ENCODE measurements at regions not wholly inside any gene's neighbourhood (a gene's known extent, or its start where the extent isn't known, plus 50 kb on each side); places are given as distances from the start of the nearest gene placed in this dataset.

DNA sequence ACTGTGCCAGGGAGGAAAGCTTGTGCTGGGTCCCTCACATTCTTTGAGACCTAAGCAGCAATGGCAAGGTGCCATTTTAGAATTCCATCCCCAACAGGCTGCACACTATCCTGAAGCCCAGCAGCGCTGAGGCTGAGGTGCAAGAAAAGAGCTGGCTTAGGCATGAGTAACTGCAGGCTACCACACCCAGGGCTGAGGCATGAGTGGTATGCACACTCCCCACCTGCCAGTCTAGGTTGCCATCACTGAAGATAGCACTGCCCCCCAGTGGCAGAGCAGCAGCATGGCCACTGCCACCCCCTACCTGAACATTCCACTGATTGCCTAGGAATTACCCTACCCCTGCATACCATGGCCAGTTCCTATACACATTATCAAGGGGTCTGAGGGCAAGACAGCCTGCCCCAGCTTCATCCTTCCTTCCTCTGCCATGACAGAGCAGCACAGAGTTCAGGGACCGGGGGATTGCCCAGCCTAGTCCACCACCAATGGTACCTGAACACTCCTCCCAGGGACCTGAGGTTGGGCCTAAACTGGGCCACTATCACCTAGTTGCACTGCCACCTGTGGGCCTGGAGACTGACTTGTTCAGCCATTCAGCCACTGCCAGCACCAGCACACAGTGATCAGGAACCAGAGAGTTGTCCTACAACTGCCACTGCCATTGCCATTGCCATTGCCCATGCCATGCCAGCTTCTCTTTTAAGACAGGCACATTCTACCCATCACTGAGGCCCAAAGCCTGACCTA lies 129.8 kb downstream of the SATB1 start:
- DNase-seq, result no peak

DNA sequence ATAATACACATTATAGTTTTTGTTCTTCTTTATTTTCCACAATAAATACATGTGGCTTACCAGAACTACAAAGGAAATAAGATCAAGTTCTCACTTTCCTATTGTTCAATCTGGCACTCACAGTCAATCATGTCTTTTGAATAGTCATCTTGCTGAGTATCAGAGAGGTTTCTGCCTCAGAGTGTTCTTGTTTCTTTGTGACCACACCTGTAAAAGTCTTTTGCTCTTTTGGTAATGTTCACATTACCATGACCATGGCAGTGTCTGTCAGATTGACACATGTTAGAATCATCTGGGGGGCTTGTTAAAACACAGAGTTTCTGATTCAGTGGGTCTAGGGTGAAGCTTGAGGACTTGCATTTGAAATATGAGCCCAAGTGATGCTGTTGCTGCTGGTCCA lies 135.0 kb downstream of the SATB1 start:
- no peak for DNase-seq

DNA sequence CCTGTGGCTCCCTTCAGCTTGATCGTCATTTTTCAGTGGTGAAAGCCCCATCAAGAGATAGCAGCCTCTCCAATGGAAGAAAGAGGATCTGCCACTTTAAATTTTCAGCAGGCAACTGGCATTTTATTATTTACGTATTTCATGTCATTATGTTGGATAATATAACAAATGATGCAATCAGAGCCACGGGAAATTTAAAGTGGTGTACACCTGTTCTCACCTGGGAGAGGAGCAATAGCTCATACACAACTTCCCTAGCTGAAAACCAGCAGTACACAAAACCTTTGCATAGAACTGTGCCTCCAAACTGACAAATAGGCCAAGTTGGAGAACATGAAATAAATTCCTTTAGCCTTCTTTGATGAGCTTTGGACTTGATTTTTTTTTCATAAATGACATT lies 136.9 kb downstream of the SATB1 start:
- DNase-seq, result no peak

DNA sequence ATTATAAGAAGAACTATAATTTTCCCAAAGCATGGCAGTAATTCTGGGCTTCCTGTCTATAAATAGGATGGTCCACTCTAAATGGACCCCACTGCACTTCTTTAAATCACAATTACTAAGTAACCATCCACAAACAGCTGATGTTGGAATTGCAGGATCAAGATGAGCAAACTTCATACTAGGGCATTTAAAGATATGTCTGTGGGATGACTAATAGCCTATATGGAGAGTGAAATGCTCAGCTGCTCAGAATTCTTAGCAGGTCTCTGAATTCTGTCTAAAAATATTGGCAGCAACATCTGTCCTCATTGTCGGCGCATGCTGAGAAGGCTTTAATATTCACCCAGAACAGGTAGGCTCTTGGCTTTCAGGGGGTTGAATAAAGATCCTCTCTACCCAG lies 140.4 kb downstream of the SATB1 start:
- no peak for DNase-seq

DNA sequence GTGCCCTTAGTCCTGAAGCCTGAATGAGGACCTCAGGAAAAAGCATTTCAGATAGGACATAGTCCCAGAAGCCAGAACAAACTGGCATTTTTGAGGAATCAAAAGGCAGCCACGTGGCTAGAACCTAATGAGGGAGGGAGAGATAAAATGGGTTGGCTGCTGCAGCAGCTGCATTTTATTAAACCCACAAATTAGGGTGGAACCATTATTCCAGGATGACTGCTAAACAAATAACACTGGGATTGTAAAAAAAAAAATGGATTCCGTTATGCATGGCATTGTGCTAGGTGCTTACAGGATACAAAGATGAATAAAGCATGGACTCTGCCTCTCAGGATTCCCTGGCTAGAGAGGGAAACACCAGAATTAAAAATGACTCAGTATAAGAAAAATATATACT lies 141.5 kb downstream of the SATB1 start:
- DNase-seq, result no peak

DNA sequence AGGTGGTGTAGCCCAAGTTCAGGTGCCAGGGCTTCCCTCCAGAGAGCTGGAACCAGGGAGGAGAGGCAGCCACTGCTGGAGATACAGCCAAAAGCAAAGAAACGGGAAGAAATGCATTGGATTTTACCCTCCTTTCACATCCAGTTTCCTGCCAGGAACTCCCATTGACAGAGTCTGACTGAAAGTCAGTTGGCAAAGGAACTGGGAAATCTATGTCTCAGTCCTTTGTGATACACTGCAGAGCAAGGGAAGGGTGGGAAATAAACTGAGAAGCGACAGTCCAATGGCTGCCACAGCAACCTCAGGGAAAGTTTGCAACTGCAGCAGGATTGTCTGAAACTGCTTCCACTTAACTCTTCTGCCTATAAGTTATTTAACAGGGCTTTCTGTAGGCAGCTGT lies 142.6 kb downstream of the SATB1 start:
- DNase-seq, result no peak

DNA sequence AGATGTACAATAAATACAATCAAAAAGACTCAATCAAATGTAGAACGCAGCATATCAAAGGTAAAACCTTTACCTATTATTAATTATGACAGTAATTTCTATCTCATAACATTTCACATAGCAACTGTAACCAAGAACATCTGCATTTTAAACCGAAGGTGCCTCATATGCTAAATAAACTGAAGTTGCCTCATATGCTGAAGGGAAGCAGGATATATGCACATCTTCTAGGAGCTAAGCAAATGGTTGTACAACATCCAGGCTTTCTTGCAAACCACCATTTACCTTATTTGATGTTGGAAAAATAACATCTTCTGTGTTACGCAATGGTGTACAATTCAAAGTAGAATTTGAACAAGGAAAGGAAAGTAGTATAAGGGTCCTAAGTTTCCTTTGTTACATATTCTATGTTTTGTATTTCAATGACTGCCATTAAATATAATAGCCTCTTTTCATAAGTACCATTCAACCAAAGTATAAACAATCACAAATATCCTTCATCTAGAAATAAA lies 145.9 kb downstream of the SATB1 start:
- no peak for DNase-seq

DNA sequence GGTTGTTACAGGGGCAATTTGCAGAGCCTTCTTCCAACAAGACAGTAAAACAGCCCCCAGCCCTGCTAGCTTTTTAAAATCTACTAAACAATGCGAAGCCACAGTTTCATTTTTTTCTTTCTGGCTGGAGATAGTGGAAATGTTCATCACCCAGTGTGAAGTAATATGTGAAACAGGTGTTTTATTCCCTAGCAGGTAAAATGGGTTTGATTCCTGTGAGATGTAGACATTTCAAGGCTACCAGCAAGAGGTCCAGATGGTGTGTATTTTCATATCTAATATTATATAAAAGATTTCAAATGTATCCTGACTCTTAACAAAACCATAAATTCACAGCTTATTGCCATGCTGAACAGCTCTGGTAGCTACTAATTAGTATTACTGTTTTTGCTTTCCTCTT lies 160.3 kb downstream of the SATB1 start:
- DNase-seq, result no peak

DNA sequence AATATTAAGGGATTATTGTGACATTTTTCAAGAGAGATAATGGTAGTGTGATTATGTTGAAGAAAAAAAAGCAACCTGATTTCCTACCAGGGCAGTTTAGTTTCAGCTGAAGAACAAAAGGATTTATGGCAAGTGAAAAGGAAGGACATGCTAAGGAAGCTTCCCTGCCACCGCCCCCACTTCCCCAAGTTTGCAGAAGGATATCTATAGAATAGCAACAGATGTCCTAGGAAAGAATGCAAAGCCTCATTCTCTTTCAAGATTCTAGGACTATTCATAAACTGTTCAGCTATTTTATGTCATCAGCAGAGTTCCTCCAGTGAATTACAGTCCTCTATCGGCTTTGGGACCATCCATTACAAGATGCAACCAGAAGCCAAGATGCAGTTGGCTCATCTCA lies 160.8 kb downstream of the SATB1 start:
- no peak for DNase-seq

DNA sequence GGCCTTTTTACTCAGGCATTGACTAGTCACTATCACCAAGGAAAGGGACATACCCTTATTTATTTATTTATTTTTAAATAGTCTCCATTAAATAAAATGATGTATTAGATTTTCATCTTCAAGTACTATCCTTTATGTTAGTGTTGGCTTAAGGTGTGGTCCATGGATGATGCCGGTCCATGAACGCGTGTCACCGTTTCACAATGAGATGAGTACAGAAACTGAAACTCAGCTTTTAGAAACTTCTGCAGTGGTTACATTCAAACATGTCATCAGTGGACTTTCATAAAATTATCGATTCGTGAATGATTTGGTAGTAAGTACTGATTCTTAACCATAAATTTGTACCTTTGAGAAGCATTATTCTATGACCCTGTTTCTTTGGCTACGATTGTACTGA lies 166.6 kb downstream of the SATB1 start:
- no peak for DNase-seq

DNA sequence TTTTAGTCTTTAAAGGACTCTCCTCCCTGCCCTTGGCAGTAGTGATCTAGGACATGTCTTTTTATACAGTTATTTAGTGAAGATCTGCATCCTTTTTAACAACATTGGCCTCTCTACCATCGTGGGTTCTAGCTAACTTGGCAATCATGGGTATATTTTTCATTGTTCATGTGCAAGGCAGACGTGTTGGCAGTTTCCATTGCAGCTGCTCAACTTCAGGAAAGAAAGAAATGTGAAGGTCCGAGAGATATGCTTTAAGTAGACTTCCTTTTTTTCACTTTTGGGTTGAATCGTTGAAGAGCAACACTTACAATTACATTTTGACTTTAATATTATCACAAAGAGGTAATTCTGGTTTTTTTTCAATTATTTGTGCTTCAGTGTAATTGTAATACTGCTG lies 172.6 kb downstream of the SATB1 start:
- DNase-seq, result no peak

DNA sequence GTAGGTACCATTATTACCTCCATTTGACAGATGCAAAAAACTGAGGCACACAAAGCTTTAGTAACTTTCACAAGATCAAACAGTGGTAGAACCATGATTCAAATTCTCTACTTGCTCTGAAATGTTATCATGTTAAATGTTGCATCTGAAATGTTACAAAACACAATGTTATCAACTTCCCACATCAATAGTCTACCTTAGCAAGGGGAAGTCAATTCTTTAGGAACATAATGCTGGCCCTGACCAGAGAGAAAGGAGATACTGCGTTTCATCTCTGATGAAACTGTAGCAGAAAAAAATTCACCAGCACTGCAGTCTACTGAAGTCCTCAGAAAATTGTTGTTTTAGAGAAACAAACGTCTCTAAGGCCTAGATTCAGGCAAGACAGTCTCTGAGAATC lies 174.1 kb downstream of the SATB1 start:
- no peak for DNase-seq

DNA sequence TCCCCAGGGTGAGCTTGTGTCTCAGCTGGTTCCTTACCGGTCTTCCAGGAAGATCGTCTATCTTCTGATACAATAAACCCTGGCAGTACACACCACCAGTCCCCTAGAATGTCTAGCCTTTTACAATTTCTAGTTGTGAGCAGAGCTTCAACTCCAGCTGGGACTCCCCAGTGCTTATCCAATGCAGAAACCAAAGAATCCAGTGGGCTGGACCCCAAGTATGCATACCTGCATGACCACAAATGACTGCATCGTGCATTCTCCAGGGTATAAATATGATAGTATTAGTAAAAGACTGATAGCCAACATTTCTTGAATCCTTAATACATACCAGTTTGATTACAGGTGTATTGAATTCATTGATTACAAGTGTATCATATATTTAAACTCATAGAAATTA lies 176.0 kb downstream of the SATB1 start:
- DNase-seq, result no peak

DNA sequence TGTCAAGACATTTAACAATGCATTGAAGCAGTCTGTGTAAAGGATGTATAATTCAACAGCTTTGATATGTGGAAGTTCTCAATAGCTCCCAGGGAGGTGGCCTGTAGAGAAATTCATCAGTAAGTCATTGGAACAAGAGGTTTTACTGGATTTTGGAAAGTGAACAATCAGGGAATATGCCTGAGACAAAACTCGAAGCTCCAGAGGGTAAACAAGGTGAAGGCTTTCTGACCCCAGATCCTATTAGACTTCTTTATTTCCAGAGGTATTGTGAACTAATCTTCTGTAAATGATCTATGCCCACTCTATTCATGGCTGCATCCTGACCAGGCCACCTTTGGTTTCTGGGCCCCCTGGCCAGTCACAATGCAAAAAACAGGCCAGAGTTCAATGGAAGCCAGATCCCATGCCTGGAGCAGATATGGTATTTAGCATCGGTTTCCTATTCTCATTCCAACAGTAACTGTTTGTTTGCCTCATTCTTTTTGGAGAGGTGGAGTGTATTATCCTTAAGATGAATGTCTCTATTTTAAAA lies 177.3 kb downstream of the SATB1 start:
- no peak for DNase-seq

DNA sequence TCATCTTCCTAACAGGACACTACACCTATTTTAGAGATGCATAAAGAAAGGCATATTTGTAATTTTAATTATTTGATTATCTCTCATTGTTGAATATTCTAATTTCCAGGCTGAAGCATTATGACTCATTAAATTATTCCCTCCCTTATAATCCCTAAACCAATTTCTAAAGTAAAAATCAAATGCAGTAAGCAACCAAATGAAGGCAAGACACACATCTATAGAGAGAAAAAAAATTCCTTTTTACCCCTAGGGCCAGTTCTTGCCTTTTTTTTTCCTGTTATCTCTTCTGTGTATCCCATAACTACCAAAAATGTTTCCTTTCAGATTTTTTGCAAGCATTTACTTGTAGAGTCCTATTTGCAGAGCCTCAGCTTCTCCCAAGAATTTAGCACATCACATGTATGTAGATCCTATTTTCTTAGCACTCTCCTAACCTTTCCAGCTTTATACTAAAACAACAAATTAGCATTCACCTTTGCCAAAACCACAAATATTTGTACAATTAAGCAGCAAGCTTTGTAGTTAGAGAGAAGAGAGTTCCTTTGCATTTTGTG lies 177.9 kb downstream of the SATB1 start:
- DNase-seq, result no peak

DNA sequence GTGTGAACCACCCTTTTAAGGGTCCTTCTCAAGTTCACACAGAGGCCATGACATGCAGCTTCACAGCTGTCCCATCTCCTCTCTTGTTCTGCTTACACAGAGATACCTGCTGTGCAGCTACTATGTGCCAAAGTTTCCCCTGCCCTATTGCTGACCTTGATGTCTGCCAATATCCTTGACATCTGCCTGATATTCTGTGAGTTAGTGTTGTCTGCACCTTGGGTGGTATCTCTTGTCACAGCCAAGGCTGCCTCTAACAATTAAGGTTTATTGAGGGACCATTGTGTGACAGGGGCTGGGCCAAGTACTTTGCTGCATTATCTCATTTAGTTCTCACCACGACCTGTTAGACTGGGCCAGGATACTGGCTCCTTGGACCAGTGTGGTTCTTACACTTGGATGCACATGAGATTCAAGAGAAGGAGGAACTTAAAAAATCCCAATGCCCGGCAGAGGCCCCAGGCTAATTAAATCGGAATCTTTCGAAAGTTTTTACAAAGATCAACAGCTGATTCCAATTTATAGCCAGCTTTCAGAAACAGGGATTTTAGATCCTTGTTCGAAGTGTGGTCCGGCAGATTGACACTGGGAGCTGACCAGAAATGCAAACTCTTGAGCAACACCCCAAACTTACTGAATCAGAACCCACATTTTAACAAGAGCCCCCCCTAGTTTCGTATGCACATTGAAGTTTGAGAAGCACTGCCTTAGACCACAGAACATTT lies 178.6 kb downstream of the SATB1 start:
- no peak for DNase-seq

DNA sequence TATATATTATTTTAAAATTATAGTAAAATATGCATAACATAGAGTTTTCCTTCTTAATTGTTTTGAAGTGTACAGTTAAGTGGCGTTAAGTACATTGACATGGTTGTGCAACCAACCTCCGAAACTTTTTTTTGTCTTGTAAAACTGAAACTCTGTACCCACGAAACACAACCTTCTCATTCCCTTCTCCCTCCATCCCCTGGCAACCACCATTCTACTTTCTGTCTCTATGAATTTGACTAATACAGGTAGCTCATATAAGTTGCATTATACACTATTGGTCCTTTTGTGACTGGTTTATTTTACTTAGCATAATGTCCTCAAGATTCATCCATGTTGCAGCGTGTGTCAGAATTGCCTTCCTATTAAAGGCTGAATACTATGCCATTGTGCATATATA lies 179.4 kb downstream of the SATB1 start:
- no peak for DNase-seq

DNA sequence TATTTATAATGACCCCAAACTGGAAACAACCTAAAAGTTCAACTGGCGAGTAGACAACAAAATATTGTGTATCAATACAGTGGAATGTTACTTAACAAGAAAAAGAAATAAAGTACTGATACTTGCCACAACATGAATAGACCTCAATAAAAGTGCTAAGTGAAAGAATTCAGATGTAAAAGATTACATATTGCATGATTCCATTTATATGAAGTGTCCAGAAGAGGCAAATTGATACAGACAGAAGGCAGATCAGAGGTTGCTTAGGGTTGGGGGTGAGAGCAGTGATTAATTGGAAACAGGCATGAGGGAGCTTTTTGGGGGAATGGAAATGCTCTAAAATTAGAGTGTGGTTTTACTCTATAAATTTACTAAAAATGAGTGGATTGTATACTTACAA lies 183.3 kb downstream of the SATB1 start:
- DNase-seq, result no peak

DNA sequence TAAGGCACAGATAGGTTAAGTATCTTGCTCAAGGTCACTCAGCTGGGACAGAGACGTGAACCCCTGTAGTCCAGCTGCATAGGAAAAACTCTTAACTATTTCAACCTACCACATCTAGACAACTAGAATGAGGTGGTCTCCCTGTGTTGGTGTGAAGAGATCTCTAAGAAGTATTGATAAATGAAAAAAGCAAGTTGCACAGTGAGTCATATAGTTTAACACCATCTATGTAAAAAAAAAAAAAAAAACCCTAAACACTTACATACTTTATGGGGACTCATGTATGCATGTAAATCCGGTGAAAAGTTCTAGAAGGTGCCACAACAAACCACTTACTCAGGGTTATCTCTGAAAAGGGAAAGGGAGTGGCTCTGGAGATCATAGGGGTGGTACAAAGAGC lies 185.5 kb downstream of the SATB1 start:
- DNase-seq, result no peak

DNA sequence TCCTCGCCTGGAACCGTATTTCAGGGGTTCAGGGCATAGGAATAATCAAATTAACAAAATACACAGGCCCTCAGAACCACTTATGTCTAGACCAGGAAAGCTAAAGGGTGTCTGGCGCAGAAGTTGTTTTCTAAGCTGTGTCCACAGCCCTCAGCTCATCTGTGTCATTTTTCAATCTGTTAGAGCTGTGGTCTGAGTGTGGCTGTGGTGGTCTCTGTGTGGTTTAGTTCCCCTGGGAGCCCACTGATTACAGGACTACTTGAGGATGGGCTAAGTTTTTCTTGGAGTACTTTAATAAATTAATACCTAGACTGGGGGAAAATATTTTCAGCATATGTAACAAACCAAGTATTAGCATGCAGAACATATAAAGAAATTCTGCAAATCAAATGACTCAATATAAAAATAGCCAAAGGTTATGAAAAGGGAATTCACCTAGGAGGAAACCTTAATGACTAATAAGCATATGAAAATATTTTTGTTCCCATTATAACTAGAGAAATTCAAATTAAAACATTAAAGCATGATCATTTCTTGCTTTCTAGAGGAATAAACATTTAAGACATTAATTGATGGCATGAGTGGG lies 186.3 kb downstream of the SATB1 start:
- no peak for DNase-seq

DNA sequence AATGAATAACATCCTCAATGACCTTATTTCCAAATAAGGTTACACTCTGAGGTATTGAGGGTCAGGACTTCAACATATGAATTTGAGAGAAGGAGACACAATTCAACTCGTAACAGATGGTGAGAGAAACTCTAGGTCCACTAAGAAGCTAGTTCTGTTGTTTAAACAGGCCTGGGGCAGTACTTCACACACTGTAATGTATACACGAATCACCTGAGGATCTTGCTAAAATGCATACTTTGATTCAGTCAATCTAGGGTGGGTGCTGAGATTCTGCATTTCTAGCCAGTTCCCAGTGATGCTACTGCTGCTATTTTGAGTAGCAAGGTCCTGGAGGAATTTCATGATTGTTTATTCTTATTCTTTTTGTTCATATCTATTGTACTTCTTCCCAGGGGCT lies 186.8 kb downstream of the SATB1 start:
- DNase-seq, result no peak

DNA sequence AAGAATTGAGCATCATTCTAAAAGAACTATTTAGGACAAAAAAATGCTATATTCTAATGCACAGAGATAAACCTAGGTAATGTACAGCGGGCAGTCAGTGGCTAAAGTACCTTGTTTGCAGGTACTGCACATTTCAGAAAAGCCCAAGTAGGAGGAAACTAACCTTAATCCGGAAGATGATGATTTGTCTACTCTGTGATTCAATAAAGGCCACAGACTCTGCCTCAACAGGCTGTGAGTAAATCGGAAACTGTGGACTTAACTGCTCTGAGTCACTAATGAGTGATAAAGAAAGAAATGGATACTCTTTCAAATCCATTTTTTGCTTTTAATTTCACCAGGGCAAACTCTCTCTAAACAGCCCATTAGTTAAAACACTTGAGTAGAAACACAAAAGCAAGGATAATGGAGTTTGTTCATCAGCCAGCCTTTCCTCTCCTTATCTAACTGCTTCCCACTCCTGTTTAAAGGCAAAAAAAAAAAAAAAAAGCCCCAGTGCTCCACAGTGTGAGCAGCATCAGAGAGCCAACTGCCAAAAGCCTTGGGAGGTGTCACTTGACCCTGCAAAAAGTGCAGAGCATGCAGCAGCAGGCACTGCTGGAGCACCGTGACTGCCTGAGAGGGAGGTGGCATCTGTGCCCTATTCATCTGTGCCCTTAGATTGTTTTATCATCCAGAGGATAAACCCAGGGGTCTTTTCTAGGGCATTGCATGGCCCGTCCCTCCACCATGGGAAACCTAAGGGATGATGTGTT lies 187.7 kb downstream of the SATB1 start:
- no peak for DNase-seq

DNA sequence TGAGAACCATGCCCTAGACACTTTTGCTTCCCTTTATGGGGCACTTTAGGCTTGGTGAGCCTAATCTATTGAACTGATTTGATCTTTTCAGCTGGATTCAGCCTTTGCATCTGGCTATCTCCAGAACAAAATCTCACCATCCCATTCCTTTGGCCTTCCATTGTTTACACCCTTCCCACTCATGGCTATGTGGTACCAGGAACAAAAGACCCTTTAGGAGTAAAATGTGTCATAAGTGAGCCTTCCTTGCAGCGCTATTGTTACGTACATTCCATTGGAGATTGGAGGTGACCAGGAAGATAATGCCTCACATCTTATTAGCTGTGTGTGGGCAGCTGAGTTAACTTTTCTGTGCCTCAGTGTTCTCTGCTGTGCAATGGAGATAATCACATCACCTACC lies 188.4 kb downstream of the SATB1 start:
- DNase-seq, result no peak

Measured in SIG-M5 (cell line).